Right renal pelvis (tissue), 4 donors: ENCODE measurements at regions not wholly inside any gene's neighbourhood (a gene's known extent, or its start where the extent isn't known, plus 50 kb on each side); places are given as distances from the start of the nearest gene placed in this dataset.
"Not testable (repeated sequence)": the region's sequence is repeated elsewhere in the genome, so short reads cannot be mapped to it uniquely, and the experiment has no call there.

Experiments
- DNase-seq, 4 donors: peaks; one replicate each; pipeline ENCODE4 v3.0.0-alpha.2; 2013; ENCODE audit warnings: low read depth in 4 of 4, low spot score in 3 of 4, missing footprints in 1 of 4

DNA sequence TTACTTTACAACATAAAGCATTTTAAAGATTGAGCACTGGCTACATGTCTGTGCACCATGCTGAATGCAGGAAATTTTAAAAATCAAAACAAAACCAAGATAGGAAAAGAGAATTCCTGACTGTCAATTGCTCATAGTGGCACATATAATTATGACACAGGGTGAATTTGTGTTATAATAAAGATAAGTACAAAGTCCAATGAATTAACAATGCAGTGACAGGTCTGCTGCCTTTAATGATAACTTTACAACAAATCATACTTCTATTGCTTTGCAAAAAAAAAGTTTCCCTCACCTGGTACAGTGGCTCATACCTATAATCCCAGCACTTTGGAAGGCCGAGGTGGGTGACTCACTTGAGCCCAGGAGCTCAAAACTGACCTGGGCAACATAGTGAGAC is 93.8 kb upstream of the OSBPL8 start:
- DNase-seq: no peak

DNA sequence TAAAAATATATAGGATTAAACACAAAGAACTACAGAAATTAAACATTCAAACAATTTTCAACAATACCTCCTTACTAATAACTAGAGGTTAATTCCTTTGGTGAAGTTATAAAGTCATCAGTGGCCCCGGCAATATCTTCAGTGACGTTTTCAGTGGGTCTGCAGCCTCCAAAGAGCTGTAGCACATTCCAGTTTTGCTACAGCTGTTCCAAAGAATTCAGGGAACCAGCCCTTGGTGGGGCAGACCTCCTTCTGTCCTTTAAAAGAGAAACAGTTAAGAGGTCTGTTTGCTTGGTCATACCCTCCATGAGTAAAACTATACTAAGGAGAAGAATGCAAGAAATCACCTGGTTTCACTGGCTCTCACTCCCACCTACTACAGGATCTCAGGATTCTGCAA is 99.2 kb upstream of the ZDHHC17 start:
- no peak for DNase-seq

DNA sequence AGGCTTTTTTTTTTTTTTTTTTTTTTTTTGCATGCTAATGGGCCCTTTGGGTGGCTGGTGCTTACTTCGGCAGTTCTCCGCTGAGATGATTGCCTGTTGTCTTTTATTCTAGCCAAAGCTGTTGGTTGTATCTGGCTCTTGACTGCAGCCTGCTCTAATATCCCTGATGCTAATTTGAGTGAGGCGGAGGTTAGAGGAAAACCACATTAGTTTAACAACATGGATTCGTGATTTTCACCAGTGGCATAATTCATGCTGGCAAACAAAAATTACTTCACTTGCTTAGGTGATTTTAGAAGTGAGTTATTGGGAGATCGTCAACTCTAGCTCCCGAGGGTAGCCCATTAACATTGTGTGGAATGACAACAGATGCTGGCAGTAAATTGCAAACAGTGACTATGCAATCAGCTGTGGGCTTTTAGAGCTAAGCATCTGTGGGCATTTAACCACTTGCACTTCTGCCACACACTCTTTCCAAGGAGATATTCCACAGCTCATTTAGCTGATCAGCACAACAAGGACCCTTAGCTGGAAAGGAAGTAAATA is 97.6 kb upstream of the ZDHHC17 start:
- no peak for DNase-seq

DNA sequence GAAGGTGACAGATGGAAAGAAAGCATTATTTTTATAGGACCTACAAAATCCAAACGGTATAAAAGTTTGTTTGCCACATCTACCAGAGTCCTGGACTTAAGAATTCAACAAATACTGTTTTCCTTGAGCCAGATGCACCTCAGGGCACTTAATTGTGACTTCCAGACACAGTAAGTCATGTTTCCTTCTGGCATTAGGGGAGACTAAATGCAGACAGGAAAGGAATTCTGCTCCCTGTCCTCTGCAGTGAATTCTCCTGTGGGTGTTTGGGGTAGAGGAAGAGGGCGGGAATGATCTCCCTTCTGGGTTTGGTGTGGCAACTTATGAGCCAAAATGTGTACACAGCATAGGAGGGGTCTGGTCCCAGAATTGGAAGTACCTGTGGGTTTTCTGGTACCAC is 93.9 kb upstream of the ZDHHC17 start:
- DNase-seq: no peak

DNA sequence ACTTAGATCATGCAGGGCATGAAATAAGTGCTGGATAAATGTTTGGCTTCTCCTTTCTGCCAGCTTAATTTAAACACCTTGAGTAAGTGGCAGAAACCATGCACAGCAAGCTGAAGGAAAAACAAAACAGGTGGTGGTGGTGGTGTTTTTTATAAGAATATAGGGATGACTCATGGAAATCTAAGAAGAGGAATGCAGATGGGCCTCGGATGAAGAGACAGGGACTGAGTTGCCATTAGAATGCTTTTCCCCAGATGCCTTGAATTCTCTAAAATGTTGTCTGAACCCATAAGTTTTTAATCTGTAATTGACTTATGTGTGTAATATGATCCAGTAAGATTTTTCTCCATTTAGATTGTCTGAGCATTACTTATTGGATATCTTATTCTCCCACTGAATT is 93.1 kb upstream of the ZDHHC17 start:
- no peak for DNase-seq

DNA sequence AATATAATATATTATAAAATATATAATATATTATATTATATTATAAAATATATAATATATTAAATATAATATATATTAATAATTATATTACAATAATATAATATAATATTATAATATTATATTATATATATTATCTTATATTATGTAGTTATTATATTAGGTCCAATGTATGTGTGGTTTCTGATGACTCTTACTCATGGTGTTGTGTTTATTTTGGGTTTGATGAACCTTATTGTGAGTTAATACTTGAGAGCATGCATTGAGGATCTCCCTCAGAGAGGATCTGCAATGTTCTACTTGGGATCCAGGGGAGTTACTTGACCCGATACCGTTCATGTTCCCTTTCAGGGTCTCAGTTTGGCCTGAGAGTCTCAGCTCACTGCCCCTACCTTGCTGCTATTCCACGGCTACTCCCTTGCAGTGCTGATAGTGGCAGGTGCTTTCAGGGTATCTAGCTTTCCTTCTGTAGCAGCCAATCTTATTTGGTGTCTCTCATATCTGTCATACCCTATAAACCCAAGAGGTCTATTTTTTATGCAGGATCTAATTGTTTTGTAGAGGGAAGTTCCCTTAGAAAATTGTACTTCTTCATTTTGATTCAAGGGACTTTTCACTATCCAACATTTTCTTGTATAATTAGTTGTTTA is 89.1 kb upstream of the ZDHHC17 start:
- DNase-seq: no peak

DNA sequence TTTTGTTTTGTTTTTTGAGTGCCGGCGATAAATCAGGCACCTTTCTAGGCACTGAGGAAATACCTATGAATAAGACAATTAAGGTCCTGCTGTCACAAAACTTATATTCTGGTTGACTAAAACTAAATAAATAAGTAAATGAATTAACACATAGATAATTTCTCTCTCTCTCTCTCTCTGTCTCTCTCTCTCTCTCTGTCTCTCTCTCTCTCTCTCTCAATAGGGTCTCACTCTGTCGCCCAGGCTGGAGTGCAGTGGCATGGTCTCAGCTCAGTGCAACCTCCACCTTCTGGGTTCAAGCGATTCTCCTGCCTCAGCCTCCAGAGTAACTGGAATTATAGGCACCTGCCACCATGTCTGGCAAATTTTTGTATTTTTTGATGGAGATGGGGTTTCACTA is 87.7 kb upstream of the ZDHHC17 start:
- not testable (repeated sequence) for DNase-seq

DNA sequence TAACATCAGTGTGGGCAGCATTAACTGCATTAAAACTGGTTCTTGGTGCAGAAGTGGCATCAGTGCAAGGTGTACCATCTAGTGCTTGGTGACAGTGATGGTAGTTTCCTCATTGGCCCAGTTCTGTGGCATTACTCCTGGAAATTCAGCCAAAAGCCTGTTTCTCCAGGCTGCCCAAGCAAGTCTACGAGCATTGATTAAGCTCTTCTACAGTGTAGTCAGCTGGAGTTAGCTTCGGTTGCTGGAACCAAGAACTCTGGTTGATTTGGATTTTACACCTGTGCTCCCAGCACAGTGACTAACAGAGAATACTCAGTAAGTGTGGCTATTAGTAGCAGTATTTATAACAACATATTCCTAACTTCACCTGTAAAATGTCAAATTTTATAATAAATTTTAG is 84.9 kb upstream of the ZDHHC17 start:
- DNase-seq: no peak

DNA sequence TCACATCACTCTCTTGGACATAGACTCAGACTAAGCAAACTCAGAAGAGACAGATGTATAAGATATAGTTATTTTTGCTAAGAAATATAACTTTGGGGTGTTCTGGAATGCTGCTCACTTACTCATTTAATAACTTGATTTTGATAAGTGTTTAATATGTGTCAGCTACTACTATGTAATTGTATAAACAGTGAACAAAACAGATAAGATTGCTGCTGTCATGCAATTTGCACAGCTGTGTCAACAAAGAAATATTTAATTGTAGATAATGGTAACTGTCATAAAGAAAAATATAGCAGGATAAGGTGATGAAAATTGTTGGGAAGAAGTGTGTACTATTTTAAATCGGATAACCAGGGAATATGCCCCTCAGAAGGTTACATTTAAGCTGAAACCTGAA is 84.1 kb upstream of the ZDHHC17 start:
- DNase-seq: no peak

DNA sequence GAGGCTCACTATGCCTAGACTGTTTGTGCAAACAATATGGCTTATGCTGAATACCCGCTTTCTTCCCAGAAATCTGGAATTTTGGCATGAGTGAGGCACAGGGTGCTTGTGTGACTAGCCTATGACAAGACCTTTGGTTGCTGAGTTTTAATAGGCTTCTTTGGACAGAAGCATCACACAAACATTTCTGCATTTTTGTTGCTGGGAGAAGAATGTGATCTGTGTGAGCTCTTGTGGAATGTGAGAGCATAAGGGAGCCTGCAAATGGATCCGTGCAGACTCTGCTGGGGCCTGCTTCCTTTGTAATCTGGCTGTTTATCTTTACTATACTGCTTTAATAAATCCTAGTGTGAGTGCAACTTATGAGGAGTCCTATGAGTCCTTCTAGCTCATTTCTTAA is 83.0 kb upstream of the ZDHHC17 start:
- DNase-seq: no peak

DNA sequence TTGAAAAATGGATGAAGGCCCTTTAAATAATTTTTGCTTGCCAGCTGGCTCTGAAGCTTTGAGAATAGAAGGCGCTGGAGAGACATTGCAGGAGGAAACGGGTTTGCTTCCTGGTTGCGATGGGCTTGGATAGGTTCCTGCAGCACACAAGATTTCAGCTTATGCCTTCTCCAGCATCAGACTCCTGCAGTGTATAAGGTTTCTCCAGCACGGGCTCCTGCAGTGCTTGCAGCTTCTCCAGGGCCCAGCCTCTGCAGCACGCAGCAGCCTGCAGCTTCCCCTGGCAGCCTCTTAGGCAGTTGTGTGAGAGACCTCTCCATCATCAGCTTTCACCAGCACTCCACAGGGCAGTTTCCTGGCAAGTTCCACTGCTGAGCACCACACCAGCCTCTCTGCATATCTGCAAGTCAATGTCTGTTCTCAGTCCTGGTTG is 78.7 kb upstream of the ZDHHC17 start:
- DNase-seq: no peak

DNA sequence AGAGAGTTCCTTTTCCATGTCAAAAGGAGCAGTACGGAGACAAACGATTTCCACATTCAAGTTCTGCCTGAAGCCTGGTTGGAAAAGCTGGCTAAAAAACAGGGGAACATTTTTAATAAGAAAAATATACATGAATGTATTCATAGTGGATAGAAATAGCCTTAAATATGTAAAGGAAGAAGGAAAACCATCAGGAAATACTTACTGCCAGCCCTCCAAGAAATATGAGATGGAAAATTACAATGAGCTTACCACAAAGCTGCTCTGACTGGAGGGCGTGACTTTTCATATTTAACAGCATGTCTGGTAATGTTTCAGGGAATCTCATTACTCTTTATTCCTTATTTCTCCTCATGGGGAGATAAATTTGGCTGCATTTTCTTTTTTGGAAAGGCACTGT is 75.9 kb upstream of the ZDHHC17 start:
- DNase-seq: no peak

DNA sequence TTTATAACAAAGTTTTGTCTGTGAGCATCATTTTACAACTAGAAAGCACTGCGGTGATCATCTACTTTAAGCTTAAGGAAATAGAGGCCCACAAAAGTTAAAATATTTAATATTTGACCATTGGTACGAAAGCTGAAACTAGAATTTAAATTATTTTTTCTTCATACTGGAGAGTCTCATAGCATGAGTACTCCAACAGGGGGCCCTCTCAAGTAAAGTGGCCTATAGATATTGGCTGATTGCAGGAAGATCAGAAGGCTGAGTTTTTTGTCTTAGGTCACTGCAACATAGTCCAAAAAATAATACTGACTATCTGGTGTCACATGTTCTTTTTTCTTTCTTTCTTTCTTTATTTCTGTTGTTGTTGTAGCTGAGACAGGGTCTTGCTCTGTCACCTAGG is 75.3 kb upstream of the ZDHHC17 start:
- no peak for DNase-seq

DNA sequence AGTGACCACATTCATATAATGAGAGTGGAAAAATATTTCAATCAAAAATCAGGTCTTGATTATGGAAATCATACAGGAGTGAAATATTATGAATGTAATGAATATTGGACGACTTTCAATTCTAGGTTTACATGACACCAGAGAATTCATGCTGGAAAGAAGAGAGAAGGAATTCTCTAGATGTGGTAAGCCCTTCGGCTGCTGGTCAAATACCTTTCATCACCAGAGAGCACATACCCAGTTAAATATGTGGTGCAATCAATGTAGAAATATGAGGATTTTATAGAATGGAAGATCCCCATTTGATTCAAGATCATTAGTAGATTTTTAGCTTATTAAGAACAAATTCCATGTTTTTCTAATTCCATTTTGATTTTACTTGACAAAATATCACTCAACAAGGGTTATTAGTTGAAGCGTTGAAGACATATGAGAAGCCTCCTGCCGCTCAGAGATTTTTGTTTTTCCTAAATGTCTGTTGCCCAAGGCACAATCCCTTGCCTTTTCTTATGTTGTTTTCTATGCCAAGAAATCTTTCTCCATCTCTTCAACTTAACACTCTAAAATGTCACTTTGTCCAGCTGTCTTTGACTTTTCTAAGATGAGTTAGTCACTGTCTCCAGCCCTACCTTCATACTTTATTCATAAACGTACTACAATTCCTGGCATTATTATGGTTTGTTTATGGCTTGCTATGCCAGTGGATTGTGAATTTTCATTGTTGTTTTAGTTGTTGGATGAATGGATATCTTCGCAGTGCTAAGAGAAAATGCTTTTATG is 72.8 kb upstream of the ZDHHC17 start:
- no peak for DNase-seq

DNA sequence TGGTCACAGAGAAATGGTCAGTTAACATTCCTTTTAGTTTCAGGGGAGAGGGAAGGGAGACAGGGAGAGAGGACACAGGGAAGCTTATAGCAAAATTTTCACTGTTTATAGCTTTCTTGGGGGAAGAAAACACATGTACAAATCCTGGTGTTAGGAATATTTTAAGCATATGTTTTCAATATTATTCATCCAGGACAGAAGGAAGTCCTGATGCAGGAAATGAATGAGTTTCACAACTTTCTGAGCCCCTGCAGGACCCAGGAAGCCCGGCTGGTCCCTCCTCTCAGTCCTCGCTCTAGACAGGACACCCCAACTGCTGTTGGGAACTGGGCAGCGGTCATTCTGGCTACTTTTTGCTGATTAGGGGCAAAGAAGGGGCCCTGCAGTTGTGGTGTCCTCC is 71.1 kb upstream of the ZDHHC17 start:
- no peak for DNase-seq

DNA sequence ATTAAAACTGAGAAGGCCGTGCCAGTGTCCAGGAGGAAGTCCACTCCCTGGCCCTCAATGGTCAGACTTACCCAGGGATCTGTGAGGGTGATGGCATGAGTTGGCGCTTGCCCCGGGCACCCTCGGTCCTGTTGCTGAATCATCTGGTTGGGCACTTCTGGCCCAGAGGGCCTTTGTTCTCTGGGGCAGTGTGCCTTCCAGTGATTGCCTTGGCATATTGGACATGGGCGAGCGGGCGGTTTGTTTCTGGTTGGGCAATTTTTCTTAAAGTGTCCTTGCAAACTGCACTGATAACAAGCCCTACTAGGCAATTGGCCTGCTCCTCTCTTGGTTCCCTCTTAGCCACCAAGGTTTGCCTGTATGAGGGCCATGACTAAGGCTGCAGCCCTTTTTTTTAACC is 69.5 kb upstream of the ZDHHC17 start:
- DNase-seq: no peak

DNA sequence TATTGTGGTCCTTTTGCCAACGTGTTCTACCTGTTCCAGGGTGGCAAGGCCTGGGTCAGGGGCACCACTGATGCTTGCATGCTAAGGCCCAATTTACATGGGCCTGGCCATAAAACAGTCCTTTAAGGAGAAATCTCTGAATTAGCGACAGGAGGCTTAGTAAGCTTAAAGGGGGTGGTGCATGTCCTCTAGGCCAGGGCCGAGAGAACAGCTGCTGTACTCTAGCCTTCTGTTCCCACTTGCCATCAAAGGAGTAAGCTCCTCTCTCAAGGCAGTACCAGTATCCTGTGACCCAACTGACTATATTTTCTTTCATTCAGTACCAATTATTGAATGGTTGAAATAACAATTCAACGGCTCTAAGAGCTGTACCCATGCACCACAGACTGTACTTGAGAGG is 67.7 kb upstream of the ZDHHC17 start:
- no peak for DNase-seq

DNA sequence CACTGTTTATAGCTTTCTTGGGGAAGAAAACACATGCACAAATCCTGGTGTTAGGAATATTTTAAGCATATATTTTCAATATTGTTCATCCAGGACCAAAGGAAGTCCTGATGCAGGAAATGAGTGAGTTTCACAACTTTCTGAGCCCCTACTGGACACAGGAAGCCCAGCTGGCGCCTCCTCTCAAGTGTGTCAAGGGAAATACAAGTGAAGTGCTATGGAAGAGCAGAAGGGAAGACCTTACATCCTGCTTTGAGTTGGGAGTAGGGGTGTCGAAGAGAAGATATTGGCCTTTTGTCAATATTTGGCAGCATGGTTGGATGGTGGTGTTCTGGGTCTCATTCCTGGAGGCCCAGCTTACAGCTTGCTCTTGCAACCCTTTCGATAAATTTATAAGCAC is 66.1 kb upstream of the ZDHHC17 start:
- DNase-seq: no peak

DNA sequence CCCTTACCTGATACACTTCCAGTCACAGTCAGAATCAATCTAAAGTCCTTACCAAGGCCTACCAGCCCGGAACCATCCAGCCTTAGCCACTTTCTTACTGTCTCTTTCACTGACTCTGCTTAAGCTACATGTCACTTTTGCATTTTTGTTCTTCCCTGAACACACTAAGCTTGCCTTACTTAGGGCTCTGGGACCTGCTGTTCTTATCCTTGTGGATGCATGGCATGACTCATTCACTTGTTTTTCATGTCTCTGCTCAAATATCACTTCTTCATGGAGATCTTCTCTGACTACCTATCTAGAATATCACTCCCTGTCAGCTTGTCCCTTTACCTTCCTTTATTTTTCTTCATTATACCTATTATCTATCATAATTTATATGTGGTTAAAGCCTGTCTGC is 65.6 kb upstream of the ZDHHC17 start:
- no peak for DNase-seq

DNA sequence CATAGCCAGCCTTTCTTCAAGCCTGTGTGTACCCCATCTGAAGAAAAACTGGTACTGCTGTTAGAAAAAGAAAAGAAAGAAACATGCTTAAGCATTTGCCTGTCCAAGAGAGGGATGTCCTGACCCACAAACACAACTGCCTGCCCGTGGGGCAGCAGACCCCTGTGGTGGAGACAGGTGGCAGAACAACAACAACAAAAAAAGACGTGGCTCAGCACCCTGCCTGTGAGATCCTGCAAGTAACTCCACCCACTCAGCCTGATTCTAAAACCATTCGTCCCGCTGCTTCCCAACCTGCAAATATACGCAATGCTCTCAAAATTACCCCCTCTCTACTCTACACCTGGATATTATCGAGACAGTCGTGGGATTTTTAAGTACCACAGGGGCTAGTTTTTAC is 64.9 kb upstream of the ZDHHC17 start:
- DNase-seq: no peak

DNA sequence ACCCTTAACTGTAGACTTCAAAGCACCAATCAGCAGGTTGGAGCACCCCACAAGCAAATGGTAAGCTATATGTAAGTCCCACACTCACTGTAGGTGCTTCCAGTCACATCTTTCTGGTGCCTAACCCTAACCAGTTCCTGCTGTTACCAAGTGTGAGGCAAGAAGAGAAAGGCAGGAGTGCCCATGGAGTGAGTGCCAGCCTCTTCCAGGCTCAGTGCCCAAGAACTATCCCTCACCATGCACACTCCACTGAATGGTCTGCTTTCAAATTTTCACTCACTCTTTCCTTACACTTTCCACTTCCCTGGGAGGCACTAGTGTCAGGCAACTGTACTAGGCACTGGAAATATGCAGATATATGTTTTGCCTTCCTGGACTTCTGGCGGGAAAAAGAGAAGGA is 62.2 kb upstream of the ZDHHC17 start:
- no peak for DNase-seq

DNA sequence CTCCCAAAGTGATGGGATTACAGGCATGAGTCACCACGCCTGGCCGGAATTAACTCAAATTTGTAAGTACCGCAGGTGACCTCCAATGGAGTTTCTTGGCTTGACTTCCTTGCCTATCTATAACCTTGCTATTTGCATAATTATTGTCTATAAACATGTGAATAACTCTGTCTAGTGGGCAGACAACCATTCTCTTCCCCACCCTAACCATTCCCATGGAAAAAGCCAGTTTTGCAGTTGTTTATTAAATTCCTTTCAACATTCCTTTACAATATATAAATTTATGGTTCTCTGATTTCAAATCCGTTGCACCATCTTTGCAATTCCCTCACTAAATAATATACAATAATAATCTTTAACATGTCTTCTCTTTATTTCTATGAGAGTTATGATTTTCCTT is 61.0 kb upstream of the ZDHHC17 start:
- DNase-seq: no peak
